ENCODE measurements at regions not wholly inside any gene's neighbourhood (a gene's known extent, or its start where the extent isn't known, plus 50 kb on each side); places are given as distances from the start of the nearest gene placed in this dataset.

DNA sequence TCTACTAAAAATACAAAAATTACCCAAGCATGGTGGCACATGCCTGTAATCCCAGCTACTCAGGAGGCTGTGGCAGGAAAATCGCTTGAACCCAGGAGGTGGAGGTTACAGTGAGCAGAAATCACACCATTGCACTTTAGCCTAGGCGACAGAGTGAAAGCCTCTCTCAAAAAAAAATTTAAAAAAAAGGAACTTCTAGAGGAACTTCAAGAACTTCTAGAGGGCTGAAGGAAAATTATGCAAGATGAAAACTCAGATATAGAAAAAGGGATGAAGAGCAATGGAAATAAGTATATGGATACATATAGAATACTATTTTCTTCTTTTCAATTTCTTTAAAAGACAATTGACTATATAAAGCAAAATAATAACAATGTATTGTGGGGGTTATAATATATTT lies 51.2 kb upstream of the PRR5 start:
- DNase-seq (ENCODE audit: low read depth) = no peak
- TF ChIP-seq, protein P1, sequence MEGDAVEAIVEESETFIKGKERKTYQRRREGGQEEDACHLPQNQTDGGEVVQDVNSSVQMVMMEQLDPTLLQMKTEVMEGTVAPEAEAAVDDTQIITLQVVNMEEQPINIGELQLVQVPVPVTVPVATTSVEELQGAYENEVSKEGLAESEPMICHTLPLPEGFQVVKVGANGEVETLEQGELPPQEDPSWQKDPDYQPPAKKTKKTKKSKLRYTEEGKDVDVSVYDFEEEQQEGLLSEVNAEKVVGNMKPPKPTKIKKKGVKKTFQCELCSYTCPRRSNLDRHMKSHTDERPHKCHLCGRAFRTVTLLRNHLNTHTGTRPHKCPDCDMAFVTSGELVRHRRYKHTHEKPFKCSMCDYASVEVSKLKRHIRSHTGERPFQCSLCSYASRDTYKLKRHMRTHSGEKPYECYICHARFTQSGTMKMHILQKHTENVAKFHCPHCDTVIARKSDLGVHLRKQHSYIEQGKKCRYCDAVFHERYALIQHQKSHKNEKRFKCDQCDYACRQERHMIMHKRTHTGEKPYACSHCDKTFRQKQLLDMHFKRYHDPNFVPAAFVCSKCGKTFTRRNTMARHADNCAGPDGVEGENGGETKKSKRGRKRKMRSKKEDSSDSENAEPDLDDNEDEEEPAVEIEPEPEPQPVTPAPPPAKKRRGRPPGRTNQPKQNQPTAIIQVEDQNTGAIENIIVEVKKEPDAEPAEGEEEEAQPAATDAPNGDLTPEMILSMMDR (conservative IDR thresholded peaks at IDR 0.05; ENCODE audit: low read depth, low read length) = no peak
- no peak overlapping the region for H3K4me3 ChIP-seq (ENCODE audit: low read length)

DNA sequence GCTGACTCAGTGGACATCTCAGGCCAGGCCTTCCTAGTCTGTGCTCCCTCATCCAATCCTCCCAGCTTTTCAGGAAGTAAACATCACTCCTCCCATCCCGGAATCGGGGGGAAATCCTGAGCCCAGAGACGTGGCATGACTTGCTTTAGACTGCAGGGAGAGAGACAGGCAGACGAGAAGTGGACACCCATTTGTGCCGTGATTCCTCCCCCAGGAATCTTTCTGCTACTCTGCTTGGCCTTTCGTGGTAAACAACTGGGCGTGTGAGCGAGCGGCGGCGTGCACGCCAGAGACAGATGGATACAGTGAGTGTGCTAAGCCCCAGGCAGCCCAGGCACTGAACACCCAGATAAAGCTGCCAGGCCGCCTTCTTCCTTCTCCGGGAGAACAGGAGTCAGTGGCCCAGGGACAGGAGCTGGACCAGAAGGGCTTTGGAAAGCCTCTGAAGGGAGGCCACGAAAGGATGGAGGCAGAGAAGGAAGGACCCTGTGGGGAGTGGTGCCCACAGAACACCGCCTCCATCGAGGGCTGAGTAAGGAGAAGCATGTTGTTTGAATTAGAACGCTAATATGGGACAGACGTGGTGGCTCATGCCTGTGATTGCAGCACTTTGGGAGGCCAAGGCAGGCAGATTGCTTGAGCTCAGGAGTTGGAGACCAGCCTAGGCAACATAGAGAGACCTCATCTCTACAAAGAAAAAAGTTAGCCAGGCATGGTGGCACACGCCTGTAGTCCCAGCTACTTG lies 53.0 kb upstream of the PRR5 start:
- H3K4me3 ChIP-seq (ENCODE audit: low read length) = no peak overlapping the region
- DNase-seq (ENCODE audit: low read depth) = no peak
- TF ChIP-seq, protein P1 (conservative IDR thresholded peaks at IDR 0.05; ENCODE audit: low read depth, low read length) = no peak

DNA sequence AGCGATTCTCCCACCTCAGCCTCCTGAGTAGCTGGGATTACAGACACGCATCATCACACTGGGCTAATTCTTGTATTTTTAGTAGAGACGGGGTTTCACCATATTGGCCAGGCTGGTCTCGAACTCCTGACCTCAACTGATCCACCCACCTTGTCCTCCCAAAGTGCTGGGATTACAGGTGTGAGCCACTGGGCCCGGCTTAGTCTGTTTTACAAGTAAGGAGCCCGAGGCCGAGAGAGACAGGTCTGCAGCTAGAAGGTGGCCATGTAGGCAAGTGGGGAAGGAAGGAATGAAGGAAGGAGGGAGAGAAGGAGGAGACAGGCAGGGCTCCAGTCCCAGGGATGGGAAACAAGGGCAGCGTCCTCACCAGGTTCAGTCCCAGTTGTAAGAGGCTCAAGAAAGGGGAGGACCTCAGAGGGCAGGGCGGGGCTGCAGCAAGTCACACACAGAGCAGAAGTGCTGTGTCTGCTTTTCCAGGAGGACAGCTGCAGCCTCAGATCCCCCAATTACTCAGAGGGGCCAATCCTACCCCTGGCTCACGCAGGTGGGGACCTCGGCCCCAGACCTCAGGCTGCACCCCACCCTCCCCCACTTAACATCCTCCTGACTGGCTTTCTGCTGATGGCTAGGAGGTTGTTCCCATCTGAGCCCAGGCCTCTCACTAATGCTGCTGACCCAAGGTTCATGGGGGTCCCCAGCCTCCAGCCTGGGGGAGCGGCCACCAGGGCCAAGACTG lies 53.8 kb upstream of the PRR5 start:
- no peak for DNase-seq (ENCODE audit: low read depth)
- H3K4me3 ChIP-seq (ENCODE audit: low read length) = no peak overlapping the region
- TF ChIP-seq, protein P1 (conservative IDR thresholded peaks at IDR 0.05; ENCODE audit: low read depth, low read length) = no peak

DNA sequence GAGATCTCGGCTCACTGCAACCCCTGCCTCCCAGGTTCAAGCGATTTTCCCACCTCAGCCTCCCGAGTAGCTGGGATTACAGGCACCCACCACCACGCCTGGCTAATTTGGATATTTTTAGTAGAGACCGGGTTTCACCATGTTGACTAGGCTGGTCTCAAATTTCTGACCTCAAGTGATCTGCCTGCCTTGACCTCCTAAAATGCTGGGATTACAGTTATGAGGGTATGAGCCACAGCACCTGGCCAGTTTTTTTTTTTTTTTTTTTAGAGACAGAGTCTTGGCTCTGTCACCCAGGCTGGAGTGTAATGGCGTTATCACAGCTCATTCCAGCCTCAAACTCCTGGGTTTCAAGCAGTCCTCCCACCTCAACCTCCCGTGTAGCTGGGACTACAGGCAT lies 54.9 kb upstream of the PRR5 start:
- no peak overlapping the region for H3K4me3 ChIP-seq (ENCODE audit: low read length)
- TF ChIP-seq, protein P1 (conservative IDR thresholded peaks at IDR 0.05; ENCODE audit: low read depth, low read length) = no peak
- no peak for DNase-seq (ENCODE audit: low read depth)

DNA sequence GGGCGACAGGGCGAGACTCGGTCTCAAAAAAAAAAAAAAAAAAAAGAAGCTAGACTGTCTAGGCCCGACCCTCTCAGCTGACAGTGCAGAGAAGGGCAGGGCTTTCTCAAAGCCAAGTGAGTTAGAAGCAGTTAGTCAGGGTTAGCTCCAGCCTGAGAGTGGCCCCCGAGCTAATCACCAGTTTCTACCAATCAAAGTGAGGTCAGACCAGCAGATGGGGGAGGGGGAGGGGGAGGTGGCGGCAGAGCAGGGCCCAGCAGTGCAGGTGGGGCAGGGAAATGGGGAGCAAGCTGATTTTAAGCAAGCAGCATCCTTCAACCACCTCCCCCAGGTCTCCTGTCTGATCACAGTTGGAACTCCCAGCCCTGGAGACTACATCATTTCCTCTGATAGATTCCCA lies 55.3 kb upstream of the PRR5 start:
- DNase-seq (ENCODE audit: low read depth) = no peak
- TF ChIP-seq, protein P1 (conservative IDR thresholded peaks at IDR 0.05; ENCODE audit: low read depth, low read length) = no peak
- H3K4me3 ChIP-seq (ENCODE audit: low read length) = no peak overlapping the region

DNA sequence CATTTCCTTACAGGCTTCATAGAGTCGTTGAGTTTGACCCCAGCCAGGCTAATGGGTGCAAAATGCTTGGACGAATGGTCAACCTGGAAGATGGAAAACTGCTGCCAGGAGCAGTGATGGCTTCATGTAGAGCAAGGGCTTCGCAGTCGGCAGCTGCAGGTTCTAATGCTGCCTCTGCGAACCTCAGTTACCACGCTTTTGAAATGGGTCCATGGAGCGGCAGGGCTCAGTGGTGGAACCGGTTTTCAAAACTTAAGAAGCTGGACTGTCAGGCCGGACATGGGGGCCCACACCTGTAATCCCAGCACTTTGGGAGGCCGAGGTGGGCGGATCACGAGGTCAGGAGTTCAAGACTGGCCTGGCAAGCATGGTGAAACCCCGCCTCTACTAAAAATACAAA lies 55.9 kb upstream of the PRR5 start:
- TF ChIP-seq, protein P1 (conservative IDR thresholded peaks at IDR 0.05; ENCODE audit: low read depth, low read length) = no peak
- H3K4me3 ChIP-seq (ENCODE audit: low read length) = no peak overlapping the region
- DNase-seq (ENCODE audit: low read depth) = no peak

DNA sequence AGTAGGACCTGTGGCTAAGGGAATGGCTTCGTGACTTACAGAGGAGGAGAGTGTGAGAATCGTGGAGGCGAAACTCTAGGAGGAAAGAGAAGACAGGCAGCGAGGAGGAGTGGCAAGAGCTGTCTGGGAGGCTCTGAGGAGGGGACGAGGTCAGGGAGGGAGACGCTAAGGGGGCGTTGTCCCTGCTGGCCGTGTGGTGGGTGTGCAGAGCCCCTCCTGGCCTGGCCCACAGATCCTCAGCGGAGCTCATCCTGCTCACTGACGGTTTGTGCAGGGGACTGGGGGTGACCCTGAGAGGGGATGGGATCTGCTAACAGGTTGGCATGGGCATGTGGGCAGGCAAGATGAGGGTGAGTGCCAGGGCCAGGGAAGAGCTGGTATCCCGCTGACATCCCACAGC lies 56.5 kb upstream of the PRR5 start:
- no peak for DNase-seq (ENCODE audit: low read depth)
- H3K4me3 ChIP-seq (ENCODE audit: low read length) = no peak overlapping the region
- TF ChIP-seq, protein P1 (conservative IDR thresholded peaks at IDR 0.05; ENCODE audit: low read depth, low read length) = no peak
